RKO (cell line): ENCODE measurements at regions not wholly inside any gene's neighbourhood (a gene's known extent, or its start where the extent isn't known, plus 50 kb on each side); places are given as distances from the start of the nearest gene placed in this dataset.
"Not testable (repeated sequence)": the region's sequence is repeated elsewhere in the genome, so short reads cannot be mapped to it uniquely, and the experiment has no call there.

ENCODE experiments used
- DNase-seq: peaks from one replicate; pipeline ENCODE4 v3.0.0-alpha.2; 2016; ENCODE audit warnings: low spot score

DNA sequence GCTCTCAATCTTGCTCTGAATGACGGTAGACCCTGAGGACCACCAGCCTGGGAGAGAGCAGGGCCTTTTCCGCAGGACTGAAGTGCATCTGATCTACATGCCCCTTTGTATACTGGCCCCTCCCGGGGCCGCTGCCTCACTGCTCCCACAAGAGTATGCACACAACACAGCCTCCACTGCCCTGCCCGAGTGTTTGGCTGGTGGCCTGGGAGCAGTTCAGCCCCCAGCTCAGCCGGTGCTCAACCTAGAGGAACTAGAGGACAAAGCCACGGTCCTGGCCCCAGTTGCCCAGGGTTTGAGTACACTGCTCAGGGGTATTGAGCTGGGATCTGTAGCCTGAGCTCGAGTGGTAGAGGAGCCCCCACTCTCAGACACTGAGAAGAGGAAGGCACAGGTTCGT lies 118.9 kb upstream of the CAB39 start:
- no peak for DNase-seq

- no peak for DNase-seq
Observed at GRCh38 chr2:230594286-230594840, 118.3 kb upstream of the CAB39 start.

GRCh38 chr2:230599853-230600252 lies 112.8 kb upstream of the CAB39 start:
- DNase-seq: no peak

GRCh38 chr2:230600285-230600684 lies 112.4 kb upstream of the CAB39 start:
- DNase-seq: no peak

GRCh38 chr2:230600881-230601280 lies 111.8 kb upstream of the CAB39 start:
- DNase-seq: no peak

DNA sequence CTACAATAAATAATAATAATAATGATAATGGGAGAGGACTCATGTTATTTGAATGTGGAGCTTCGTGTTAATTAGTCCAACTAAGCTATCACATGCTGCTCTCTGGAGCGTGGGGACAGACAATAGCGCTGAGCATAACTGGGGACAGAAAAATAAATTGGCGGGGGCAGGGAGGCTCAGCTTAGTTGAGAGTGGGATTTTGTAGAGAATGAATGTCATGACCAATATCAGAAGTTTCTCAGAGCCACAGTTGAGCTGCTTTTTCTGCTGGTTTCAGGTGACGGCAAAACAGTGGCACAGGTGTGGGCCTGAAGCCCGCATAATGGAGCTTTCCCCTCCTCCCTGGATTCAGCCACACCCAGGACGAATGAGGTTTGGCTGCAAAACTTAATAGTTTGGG lies 111.1 kb upstream of the CAB39 start:
- DNase-seq: no peak

GRCh38 chr2:230602562-230603230 lies 109.9 kb upstream of the CAB39 start:
- no peak for DNase-seq

DNA sequence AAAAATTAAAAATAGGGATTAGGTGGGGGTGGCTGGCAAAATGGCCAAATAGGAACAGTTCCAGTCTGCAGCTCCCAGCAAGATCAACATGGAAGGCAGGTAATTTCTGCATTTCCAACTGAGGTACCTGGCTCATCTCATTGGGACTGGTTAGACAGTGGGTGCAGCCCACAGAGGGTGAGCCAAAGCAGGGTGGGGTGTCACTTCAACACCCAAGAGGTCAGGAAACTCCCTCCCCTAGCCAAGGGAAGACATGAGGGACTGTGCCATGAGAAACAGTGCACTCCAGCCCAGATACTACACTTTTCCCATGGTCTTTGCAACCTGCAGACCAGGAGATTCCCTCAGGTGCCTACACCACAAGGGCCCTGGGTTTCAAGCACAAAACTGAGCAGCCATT lies 109.3 kb upstream of the CAB39 start:
- DNase-seq: not testable (repeated sequence)

DNA sequence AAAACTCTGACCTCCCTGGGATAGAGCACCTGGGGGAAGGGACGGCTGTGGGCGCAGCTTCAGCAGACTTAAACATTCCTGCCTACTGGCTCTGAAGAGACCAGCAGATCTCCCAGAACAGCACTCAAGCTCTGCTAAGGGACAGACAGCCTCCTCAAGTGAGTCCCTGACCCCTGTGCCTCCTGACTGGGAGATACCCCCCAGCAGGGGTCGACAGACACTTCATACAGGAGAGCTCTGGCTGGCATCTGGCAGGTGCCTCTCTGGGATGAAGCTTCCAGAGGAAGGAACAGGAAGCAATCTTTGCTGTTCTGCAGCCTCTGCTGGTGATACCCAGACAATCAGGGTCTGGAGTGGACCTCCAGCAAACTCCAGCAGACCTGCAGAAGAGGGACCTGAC lies 108.5 kb upstream of the CAB39 start:
- not testable (repeated sequence) for DNase-seq

DNA sequence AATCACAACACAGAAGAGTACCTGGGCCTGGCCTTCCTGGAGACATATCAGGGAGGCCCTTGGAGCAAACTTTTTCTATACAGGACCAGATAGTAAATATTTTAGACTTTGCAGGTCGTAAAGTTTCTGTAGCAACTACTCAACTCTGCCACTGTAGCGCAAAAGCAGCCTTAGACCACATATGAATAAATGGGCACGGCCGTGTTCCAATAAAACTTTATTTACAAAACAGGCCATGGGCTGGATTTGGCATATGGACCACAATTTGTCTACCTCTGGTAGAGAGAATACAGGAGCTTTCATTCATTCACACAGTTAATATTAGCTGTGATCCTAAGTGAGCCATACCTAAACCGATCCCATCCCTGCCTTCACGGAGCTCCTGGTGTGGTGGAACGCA lies 98.6 kb upstream of the CAB39 start:
- no peak for DNase-seq

DNA sequence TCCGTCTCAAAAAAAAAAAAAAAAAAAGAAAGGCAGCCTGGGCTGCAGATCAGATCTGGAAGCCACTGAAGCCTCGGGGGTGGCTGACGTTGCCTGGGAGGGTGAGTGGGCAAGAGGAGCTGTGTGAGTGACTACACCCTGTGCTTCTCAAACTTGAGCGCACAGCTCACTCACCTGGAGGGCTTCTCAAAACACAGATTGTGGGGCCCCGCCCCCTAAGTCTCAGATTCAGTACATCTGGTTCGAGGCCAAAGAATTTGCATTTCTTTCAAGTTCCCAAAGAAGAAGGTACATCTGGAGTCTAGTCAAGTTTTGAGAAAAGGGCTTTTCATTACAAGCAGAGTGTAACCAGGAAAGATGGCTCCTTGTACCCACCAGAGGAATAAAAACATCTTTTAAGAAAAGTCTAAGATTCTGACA lies 97.7 kb upstream of the CAB39 start:
- DNase-seq: no peak

DNA sequence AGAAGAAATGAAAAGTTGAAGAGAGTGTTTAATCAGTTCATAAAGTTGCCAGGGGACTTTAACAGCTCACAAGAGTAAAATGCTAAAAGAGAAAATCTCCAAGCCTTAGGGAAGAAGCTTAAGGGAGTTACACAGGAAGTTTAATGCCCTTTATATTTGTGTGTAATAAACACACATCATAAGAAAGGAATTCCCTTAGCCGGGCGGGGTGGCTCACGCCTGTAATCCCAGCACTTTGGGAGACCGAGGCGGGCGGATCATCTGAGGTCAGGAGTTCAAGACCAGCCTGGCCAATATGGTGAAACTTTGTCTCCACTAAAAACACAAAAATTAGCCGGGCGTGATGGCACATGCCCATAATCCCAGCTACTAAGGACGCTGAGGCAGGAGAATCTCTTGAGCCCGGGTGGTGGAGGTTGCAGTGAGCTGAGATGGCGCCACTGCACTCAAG lies 95.4 kb upstream of the CAB39 start:
- DNase-seq: peak; percentile 68

GRCh38 chr2:230619491-230619890 lies 93.2 kb upstream of the CAB39 start:
- DNase-seq: no peak

- not testable (repeated sequence) for DNase-seq
Observed at GRCh38 chr2:230625220-230625619, 87.4 kb upstream of the CAB39 start.

DNA sequence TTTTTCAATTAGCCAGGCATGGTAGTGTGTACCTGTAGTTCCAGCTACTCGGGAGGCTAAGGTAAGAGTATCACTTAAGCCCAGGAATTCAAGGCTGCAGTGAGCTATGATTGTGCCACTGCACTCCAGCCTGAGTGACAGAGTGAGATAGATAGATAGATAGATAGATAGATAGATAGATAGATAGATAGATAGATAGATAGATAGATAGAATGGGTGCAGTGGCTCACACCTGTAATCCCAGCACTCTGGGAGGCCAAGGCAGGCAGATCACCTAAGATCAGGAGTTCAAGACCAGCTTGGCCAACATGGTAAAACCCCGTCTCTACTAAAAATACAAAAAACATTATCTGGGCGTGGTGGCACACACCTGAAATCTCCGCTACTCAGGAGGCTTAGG lies 85.6 kb upstream of the CAB39 start:
- not testable (repeated sequence) for DNase-seq

- DNase-seq: no peak
Observed at GRCh38 chr2:230627806-230628724, 84.6 kb upstream of the CAB39 start.

- DNase-seq: no peak
Observed at GRCh38 chr2:230631470-230631869, 81.2 kb upstream of the CAB39 start.

GRCh38 chr2:230634146-230634545 lies 78.5 kb upstream of the CAB39 start:
- no peak for DNase-seq

- not testable (repeated sequence) for DNase-seq
Observed at GRCh38 chr2:230634721-230635313, 77.8 kb upstream of the CAB39 start.

- DNase-seq: no peak
Observed at GRCh38 chr2:230636684-230637271, 75.9 kb upstream of the CAB39 start.

- not testable (repeated sequence) for DNase-seq
Observed at GRCh38 chr2:230637486-230637885, 75.2 kb upstream of the CAB39 start.

GRCh38 chr2:230640540-230641011 lies 72.1 kb upstream of the CAB39 start:
- no peak for DNase-seq
